ENCODE measurements at regions not wholly inside any gene's neighbourhood (a gene's known extent, or its start where the extent isn't known, plus 50 kb on each side); places are given as distances from the start of the nearest gene placed in this dataset.

DNA sequence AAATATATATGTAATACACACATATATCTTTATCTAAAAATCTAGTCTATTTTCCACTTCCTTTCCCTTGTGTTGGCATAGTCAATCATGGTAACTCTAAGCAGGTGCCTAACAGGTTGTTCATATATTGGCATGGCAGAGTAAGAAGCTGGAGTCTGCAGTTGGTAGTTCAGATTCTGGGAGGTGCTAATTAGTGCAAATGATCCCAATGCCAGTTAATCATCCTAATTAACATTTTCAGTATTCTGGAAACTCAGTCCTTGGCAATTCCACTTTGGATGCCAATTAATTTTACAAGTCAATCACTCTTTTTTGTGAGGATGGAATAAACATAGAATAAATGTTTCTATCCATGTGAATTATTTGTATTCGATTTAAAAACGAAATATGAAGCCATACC is 863.7 kb upstream of the SOX9 start:
- Histone ChIP-seq H3K27me3 (ENCODE audit: control insufficient read depth, insufficient read depth, low read length) (no peaks in the 10 kb centered on the region), H3K4me3 (ENCODE audit: low read length) (no peak overlapping the region), H3K9ac (ENCODE audit: low read length) (no peak overlapping the region), H3K36me3 (ENCODE audit: control insufficient read depth, insufficient read depth, low read length) (no peaks in the 10 kb centered on the region), H3K4me1 (ENCODE audit: control insufficient read depth, insufficient read depth, low read length) (no peaks in the 10 kb centered on the region), H3K9me3 (ENCODE audit: control insufficient read depth, low read length) (no peaks in the 10 kb centered on the region)

DNA sequence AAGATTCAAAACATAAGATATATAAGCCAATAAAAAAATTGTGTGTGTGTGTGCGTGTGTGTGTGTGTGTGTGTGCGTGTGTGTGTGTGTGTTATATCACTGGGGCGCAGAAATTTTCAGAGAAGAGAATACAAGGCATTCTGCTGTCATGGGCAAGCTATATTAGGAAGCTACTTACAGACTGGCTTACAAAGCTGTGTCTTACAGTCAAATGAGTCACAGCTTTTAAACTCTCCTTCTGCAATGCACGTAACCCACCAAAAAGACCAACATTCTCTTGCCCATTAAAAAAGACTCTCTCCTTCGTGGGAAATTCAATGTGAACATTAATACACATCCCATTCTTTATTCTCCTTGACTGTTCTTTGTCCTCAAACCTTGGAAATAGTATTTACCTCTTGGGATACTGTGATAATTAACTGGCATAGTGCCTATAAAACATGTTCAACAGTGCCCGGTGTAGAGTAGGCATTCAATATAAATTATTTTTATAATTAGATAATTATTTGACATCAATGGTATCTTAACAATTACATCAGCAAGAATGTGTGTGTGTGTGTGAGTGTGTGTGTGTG is 860.4 kb upstream of the SOX9 start:
- Histone ChIP-seq H3K4me3 (ENCODE audit: low read length) (no peak overlapping the region), H3K27me3 (ENCODE audit: control insufficient read depth, insufficient read depth, low read length) (no peaks in the 10 kb centered on the region), H3K4me1 (ENCODE audit: control insufficient read depth, insufficient read depth, low read length) (no peaks in the 10 kb centered on the region), H3K9me3 (ENCODE audit: control insufficient read depth, low read length) (no peaks in the 10 kb centered on the region), H3K36me3 (ENCODE audit: control insufficient read depth, insufficient read depth, low read length) (no peaks in the 10 kb centered on the region), H3K9ac (ENCODE audit: low read length) (no peak overlapping the region)

- Histone ChIP-seq H3K9me3 (ENCODE audit: control insufficient read depth, low read length) (no peaks in the 10 kb centered on the region), H3K4me3 (ENCODE audit: low read length) (no peak overlapping the region), H3K36me3 (ENCODE audit: control insufficient read depth, insufficient read depth, low read length) (no peaks in the 10 kb centered on the region), H3K27me3 (ENCODE audit: control insufficient read depth, insufficient read depth, low read length) (no peaks in the 10 kb centered on the region), H3K4me1 (ENCODE audit: control insufficient read depth, insufficient read depth, low read length) (no peaks in the 10 kb centered on the region), H3K9ac (ENCODE audit: low read length) (no peak overlapping the region)
Measured at GRCh38 chr17:71262586-71262985, 858.2 kb upstream of the SOX9 start.

GRCh38 chr17:71267668-71268067 is 853.2 kb upstream of the SOX9 start:
- H3K9me3 ChIP-seq (ENCODE audit: control insufficient read depth, low read length): no peaks in the 10 kb centered on the region
- H3K4me3 ChIP-seq (ENCODE audit: low read length): no peak overlapping the region

DNA sequence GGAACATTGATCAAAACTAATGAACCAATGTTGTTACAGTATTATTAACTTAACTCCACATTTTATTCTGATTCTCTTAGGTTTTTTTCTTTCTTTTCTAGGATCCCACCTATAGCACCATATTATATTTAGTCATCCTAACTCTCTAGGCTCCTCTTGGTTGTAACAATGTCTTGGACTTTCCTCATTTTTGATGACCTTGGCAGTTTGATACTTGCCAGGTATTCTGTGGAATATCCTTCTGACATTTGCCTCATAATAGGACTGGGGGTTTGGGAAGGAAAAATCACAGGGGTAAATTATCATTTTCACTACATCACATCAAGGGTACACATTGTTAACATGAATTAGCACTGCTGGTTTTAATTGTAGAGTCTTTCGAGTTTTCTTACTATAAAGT is 851.6 kb upstream of the SOX9 start:
- H3K36me3 ChIP-seq (ENCODE audit: control insufficient read depth, insufficient read depth, low read length): no peaks in the 10 kb centered on the region
- no peak overlapping the region for H3K9ac ChIP-seq (ENCODE audit: low read length)
- H3K9me3 ChIP-seq (ENCODE audit: control insufficient read depth, low read length): no peaks in the 10 kb centered on the region
- H3K4me3 ChIP-seq (ENCODE audit: low read length): no peak overlapping the region
- no peaks in the 10 kb centered on the region for H3K27me3 ChIP-seq (ENCODE audit: control insufficient read depth, insufficient read depth, low read length)
- H3K4me1 ChIP-seq (ENCODE audit: control insufficient read depth, insufficient read depth, low read length): no peaks in the 10 kb centered on the region

More at GRCh38 chr17:71267668-71268067, 853.2 kb upstream of the SOX9 start:
- H3K4me1 ChIP-seq (ENCODE audit: control insufficient read depth, insufficient read depth, low read length): no peaks in the 10 kb centered on the region
- H3K27me3 ChIP-seq (ENCODE audit: control insufficient read depth, insufficient read depth, low read length): no peaks in the 10 kb centered on the region
- no peaks in the 10 kb centered on the region for H3K36me3 ChIP-seq (ENCODE audit: control insufficient read depth, insufficient read depth, low read length)
- H3K9ac ChIP-seq (ENCODE audit: low read length): no peak overlapping the region

DNA sequence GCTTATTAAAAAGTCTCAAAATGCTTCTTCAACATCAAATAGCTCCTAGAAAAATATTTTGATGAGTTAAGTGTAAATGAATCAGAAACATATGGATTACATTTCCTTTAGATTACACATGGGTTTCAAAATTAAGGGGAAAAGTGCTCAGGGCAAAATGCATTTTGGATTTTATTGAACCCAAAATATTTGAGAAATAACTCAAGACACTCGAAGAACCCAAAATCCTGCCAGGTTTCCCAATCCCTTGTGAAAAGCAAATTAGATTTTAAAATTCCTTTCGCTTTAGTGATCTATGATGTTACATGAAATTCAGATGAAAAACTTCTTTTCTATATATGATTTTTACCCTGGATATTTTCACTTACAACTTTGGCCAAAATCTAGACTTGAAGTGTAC is 847.4 kb upstream of the SOX9 start:
- H3K4me3 ChIP-seq (ENCODE audit: low read length): no peak overlapping the region
- no peaks in the 10 kb centered on the region for H3K36me3 ChIP-seq (ENCODE audit: control insufficient read depth, insufficient read depth, low read length)
- H3K4me1 ChIP-seq (ENCODE audit: control insufficient read depth, insufficient read depth, low read length): no peaks in the 10 kb centered on the region
- no peak overlapping the region for H3K9ac ChIP-seq (ENCODE audit: low read length)
- H3K27me3 ChIP-seq (ENCODE audit: control insufficient read depth, insufficient read depth, low read length): no peaks in the 10 kb centered on the region
- no peaks in the 10 kb centered on the region for H3K9me3 ChIP-seq (ENCODE audit: control insufficient read depth, low read length)

- Histone ChIP-seq H3K9me3 (ENCODE audit: control insufficient read depth, low read length) (no peaks in the 10 kb centered on the region), H3K9ac (ENCODE audit: low read length) (no peak overlapping the region), H3K27me3 (ENCODE audit: control insufficient read depth, insufficient read depth, low read length) (no peaks in the 10 kb centered on the region), H3K36me3 (ENCODE audit: control insufficient read depth, insufficient read depth, low read length) (no peaks in the 10 kb centered on the region), H3K4me1 (ENCODE audit: control insufficient read depth, insufficient read depth, low read length) (no peaks in the 10 kb centered on the region), H3K4me3 (ENCODE audit: low read length) (no peak overlapping the region)
Measured at GRCh38 chr17:71276079-71276478, 844.7 kb upstream of the SOX9 start.

- H3K4me1 ChIP-seq (ENCODE audit: control insufficient read depth, insufficient read depth, low read length): no peaks in the 10 kb centered on the region
- H3K9ac ChIP-seq (ENCODE audit: low read length): no peak overlapping the region
- no peaks in the 10 kb centered on the region for H3K27me3 ChIP-seq (ENCODE audit: control insufficient read depth, insufficient read depth, low read length)
- H3K4me3 ChIP-seq (ENCODE audit: low read length): no peak overlapping the region
- no peaks in the 10 kb centered on the region for H3K9me3 ChIP-seq (ENCODE audit: control insufficient read depth, low read length)
- H3K36me3 ChIP-seq (ENCODE audit: control insufficient read depth, insufficient read depth, low read length): no peaks in the 10 kb centered on the region
Measured at GRCh38 chr17:71283486-71283885, 837.3 kb upstream of the SOX9 start.

- Histone ChIP-seq H3K9me3 (ENCODE audit: control insufficient read depth, low read length) (no peaks in the 10 kb centered on the region), H3K4me3 (ENCODE audit: low read length) (no peak overlapping the region), H3K9ac (ENCODE audit: low read length) (no peak overlapping the region), H3K4me1 (ENCODE audit: control insufficient read depth, insufficient read depth, low read length) (no peaks in the 10 kb centered on the region), H3K27me3 (ENCODE audit: control insufficient read depth, insufficient read depth, low read length) (no peaks in the 10 kb centered on the region), H3K36me3 (ENCODE audit: control insufficient read depth, insufficient read depth, low read length) (no peaks in the 10 kb centered on the region)
Measured at GRCh38 chr17:71284032-71284755, 836.6 kb upstream of the SOX9 start.

DNA sequence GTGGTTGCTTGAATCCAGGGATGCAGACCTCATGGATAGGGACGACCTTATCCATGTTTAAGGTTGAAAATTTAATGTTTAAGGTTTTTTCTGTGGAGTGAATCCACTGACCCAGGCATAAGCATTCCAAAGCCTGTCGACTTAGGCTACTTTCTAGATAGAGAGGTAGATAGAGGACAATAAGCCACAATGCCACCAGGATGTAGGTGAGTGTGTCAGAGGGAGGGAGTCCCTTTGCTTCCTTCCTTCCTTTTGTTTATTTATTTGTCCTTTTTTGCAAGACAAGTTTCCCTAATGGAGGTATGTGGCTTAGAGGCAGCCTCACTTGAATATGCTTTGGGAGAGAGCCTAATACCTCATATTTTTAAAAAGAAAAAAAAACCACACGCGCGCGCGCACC is 834.2 kb upstream of the SOX9 start:
- no peaks in the 10 kb centered on the region for H3K27me3 ChIP-seq (ENCODE audit: control insufficient read depth, insufficient read depth, low read length)
- H3K36me3 ChIP-seq (ENCODE audit: control insufficient read depth, insufficient read depth, low read length): no peaks in the 10 kb centered on the region
- H3K4me3 ChIP-seq (ENCODE audit: low read length): no peak overlapping the region
- no peaks in the 10 kb centered on the region for H3K9me3 ChIP-seq (ENCODE audit: control insufficient read depth, low read length)
- H3K9ac ChIP-seq (ENCODE audit: low read length): no peak overlapping the region
- H3K4me1 ChIP-seq (ENCODE audit: control insufficient read depth, insufficient read depth, low read length): no peaks in the 10 kb centered on the region

DNA sequence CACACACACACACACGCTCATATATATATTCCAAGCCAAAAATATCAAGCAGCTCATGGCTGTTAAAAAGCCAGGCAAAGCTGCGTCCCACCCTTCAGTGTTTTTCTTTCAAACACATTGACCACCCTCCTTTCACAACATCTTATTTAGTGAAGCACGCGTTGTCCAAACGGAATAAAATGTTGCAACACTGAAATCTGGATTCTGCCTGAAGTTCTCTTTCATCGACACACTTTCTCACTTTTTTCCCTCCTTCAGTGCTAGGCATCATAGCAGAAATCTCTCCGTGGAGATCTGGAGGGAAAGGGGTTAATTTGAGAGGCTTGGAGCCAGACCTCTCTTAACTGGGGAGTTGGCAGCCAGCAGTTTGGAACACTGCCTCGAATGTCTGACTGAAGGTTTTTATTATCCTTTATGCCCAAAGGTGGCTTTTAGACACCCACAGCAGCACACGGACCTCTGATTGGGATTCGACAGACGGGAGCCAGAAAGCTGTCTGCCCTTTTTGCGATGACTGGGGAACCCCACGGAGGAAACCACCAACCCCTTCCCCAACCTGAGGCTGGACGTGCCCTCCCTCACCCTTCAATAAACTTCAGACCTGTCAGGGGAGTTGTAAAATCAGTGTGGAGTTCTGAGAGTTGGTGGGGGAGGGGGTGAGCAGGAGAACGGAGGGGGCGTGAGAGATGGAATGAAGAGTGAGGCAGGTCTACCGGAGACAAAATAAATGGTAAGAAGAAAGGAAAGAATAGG is 833.6 kb upstream of the SOX9 start:
- Histone ChIP-seq H3K36me3 (ENCODE audit: control insufficient read depth, insufficient read depth, low read length) (no peaks in the 10 kb centered on the region), H3K4me3 (ENCODE audit: low read length) (no peak overlapping the region), H3K9me3 (ENCODE audit: control insufficient read depth, low read length) (no peaks in the 10 kb centered on the region), H3K27me3 (ENCODE audit: control insufficient read depth, insufficient read depth, low read length) (no peaks in the 10 kb centered on the region), H3K9ac (ENCODE audit: low read length) (no peak overlapping the region), H3K4me1 (ENCODE audit: control insufficient read depth, insufficient read depth, low read length) (no peaks in the 10 kb centered on the region)

DNA sequence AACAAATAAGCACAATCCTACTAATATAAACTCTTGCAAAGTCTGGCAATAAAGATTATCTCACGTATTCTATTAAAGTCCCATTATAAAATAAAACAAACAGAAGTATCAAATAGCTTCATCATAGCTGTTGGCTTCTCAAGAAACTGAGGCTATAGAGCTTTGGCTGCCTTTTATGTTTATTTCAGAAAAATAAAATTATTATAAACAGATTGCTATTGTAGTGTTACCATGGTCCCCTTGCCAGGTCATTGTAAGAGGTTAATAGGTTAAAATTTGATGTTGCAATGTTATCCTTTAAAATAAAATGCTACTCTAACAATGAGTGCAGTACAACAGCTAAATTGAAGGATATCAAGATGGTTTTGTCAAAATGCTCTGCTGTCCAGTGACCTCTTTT is 828.8 kb upstream of the SOX9 start:
- no peaks in the 10 kb centered on the region for H3K9me3 ChIP-seq (ENCODE audit: control insufficient read depth, low read length)
- H3K36me3 ChIP-seq (ENCODE audit: control insufficient read depth, insufficient read depth, low read length): no peaks in the 10 kb centered on the region
- no peak overlapping the region for H3K4me3 ChIP-seq (ENCODE audit: low read length)
- no peak overlapping the region for H3K9ac ChIP-seq (ENCODE audit: low read length)
- H3K27me3 ChIP-seq (ENCODE audit: control insufficient read depth, insufficient read depth, low read length): no peaks in the 10 kb centered on the region
- no peaks in the 10 kb centered on the region for H3K4me1 ChIP-seq (ENCODE audit: control insufficient read depth, insufficient read depth, low read length)

Measured in mucosa of stomach (tissue), 1 donor.